Activated T-helper 9 cell treated with anti-CD3 and anti-CD28 coated beads, Interleukin-2, amount 50 U/mL, for 16 hours (primary cell): ENCODE measurements at regions not wholly inside any gene's neighbourhood (a gene's known extent, or its start where the extent isn't known, plus 50 kb on each side); places are given as distances from the start of the nearest gene placed in this dataset.

ENCODE experiments used
- DNase-seq: peaks from one replicate; pipeline ENCODE4 v3.0.0-alpha.2; 2020; ENCODE audit warnings: low read depth

DNA sequence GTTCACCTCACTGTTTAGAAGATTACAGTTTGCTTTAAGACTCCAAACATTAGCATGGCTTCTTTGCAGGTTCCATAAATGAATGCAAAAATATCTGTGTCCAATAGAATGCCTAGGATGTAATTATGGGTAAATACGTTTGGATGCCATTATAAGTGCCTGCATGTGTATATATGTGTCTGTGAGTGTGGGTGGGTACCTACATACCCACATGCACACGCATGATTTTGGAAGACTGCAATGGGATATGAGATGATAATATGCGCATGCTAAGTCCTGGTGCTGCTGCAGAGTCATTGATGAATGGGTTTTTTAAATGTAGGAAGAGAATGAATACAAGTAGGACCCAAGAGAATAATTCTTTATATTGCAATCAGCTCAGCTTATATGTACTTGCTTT, 406.4 kb downstream of the ZSWIM6 start:
- DNase-seq, result no peak

DNA sequence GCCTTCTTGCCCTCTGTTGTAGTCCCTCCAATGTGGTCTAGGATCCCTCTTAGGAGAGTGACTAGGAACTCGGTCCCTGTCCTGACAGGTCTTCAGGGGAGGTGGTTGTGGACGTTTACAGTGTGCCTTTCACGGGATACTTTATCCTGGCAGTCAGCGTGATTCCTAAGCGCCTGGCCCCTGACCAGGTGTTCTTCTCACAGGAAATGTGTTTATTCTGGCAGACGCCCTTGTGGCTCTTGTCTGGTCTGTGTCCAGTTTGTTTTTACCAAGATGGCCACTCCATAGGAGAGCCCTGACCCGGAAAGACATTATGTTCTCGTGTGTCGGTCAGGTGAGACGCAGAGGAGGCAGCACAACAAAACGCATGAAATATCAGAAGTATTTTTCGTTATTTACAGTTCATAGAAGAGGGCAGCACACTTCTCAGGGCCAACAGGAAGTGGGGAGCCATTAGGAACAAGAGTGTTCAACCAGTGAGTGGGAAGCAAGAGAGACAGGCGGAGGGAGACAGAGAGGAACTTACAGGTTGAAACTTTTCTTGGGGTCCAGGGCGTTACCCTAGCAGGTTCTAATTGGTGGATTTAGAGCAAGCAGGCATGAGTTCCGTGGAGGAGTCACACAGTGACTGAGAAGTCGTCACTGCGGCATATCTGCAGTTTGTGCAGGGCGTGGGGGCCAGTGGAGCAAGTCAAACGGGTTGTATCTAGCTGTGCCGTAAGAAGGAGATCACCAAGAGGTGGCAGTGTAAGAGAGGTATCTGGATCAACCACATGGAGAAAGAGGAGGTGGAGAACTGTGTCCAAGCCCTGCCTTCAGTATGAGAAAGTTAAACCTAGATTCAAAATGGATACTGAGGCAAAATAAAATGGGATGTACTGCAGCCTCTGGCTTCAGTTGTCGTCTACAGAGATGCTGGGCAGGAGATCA, 412.9 kb downstream of the ZSWIM6 start:
- no peak for DNase-seq

DNA sequence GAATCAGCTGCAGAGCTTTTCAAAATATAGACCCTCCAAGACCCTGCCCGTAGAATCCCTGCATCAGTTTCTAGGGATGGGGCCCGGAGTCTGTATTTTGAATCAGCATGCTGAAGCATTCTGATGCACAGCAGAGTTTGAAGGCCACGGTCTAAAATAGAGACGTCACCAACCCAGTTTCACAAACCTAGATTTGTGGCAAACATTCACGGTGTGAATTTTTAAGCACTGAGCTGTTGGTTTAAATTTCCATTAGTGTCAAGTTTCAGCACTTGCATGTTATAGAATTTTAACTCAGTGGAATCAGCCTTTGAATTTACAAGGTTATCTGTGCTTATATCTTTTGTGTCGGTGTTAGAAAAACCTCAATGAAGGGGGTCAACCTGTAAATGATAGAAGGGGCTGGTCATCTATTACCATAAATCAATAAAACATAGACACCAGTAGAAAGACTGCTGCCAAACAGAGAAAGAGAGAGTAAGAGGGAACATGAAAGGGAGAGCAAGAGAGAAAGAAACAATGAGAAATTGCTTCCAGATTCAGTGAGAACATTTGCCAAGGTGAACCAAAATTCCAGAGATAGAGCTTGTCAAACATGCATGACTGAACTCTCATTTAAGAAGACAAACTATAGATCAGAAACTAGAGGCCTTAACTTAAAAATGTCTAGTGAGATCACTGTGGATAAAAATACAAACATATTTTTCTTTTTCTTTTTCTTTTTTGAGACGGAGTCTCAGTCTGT, 414.9 kb downstream of the ZSWIM6 start:
- no peak for DNase-seq

DNA sequence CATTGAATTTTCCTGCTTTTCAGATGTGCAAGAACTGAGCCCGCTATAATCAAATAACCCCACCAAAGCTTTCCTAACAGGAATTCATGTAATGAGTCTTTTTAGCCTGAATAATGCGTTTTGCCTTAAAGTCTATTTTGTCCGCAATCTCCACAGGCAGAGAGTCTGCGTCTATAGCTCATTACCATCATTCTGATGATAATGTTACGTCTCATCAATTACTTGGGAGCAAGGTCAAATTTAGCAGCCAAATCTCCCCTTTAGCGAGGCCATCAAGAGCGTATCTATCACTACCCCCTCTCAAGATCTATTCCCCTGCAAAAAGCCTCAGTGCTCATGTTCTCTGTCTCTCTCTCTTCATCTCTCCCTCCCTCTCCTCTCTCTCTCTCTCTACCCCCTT, 416.1 kb downstream of the ZSWIM6 start:
- DNase-seq, result no peak

DNA sequence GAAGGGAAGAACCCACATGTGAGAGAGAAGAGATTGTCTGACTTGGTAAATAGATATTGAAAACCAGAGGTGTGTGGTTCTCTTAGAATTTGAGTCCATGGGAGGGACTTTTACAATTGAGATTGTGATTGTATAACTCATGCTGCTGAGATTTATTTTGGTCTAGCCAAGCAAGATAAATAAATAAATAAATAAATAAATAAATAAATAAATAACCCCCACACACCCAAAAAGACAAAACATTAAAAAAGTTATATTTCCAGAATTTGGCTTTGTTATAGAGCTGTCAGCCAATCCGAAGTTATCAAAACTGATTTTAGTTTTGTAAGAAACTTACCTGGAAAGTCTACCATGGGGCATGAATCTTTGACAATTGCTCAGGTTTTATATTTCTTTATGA, 416.6 kb downstream of the ZSWIM6 start:
- DNase-seq, result no peak

DNA sequence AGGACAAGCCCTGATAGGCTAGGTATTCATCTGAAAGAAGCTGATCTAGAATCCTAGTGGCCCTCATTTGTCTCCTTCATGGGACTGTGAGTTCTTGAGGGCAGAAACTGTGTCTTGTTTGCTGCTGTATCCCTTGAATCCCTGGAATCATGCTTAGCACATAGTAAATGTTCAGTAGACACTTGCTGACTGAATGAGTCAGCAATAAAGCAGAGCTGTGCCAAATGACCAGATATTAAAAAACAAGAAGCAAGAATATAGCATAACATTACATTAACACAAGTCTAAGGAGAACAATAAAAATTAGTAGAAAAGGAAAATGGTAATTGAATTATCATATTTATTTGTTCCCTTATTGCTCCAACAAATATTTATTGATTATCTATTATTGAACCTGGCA, 420.5 kb downstream of the ZSWIM6 start:
- DNase-seq, result no peak

DNA sequence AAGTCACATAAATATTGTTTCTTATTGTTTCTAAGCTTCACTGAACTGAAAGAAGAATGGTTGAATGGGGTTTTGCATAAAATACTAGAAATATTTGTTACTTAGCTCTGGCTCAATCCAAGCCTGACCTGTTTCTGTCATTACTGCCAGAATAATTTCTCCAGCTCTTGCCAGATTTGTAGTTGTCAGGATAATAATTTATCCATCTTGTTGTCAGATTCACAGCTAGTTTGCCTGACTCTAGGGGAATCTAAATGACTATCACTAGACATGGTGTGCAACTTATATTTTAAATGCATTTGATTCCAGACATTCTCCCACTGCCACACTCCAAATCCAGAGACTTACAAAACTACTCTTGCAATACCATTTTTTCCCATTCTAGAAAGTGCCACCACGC, 422.7 kb downstream of the ZSWIM6 start:
- no peak for DNase-seq

DNA sequence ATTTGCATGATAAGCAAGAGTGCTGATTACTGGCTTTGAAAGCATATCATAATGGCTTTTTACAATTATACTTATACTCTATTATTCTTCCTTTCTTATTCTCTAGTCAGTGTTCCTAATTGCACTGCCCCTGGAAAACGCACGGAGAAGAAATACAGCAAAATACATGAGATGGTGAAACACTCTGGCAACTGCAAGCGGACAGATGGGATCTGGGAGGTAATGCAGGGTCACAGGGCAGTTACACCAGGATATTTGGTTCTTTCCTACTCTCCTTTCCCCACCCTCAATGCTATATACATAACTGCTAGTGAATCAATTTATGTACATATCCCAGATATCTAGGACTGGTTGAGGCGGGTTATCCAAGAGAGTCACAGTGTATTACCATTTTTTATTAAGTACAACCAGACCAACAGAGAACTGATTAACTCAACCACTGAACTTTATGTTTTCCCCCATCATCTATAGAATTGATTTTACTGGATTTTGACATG, 423.7 kb downstream of the ZSWIM6 start:
- no peak for DNase-seq

DNA sequence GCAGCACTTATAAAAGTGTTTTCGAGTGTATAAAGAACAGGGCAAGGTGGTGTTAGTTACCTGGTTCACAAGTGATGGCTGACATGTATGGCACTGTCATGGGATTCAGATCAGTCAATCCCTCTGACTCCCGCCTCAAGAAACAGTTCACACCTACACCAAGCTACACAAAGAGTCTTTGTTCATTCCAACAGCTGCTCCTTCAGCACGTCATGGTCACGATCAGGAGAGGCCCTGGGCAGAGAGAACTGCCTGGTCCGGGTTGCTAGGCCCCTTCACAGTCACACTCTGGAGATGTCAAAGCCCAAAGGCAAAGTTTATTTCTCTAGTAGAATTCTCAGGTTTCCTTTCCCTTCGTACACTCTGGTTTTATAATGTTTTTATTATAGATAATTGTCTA, 426.7 kb downstream of the ZSWIM6 start:
- DNase-seq, result no peak

DNA sequence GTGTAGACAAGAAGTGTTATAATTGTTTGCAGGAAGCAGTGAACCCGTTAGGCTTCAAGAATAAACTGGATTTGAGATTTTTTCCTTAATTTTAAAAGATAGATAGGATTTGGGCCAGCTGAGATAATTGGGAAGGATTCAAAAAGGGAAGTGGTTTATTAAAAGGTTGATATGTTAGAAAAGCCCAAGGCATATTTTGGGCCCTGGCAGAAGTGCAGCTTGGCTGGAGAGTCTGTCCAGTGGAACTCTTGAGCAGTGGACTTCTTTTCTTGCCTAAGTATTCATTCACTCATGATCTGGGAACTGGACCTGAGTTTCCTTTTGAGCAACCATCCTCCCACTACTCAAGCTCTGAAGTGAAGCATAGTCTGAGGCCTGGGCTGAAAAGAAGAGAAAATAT, 433.4 kb downstream of the ZSWIM6 start:
- no peak for DNase-seq

DNA sequence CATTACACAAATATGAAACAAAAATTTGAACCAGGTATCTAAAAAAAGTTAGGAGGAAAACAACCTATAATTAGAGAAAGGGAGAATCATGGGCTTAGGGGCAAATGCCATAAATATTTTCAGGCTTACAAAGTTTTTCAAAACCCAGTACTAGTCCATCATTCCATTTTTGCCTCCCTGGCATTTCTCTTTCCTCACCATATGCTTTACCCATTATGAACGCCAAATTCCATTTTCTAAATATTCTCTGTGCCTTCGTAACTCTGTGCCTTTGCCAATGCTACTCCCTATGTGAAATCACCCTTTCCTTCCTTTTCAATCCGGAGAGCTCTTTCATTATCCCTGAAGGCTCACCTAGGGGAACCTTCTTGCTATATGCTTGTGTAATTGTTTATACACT, 434.1 kb downstream of the ZSWIM6 start:
- DNase-seq, result no peak

DNA sequence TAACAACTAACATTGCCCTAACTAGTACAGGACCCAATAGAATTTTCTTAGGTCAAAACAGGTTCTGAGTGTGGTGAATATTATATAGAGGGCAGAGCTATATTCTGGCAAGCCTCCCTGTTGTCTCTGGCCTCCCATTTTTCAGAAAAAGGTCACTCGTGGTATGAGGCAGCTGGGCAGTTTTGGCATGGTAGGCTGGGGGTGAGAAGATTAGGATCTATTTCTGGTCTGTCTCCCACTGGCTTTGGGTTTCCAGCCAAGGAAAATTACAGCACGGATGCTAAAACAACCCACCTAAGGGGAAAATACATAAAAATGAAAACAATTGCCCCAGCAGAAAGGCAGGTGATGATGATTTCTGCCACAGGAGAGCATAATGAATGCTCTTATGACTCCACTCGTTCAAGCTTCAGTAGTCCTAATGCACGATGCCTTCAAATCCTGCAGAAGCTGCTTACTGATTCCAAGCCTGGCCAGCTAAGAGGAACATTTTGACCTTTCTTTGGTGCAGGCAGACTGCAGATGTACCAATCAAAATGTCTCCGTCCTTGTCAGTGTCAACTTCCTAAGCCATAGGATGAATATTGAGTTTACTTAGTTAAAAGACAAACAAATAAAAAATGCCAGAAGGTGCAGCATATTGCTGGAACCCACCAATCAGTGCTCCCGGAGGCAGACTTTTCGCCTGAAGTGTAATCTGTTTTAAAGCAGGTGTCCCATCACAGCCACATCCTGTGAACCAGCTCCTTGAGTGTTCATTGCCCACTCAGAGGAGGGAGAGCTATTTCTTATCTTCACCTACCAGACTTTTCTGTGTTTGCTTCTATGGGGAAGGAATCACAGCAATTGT, 435.4 kb downstream of the ZSWIM6 start:
- DNase-seq, result no peak

DNA sequence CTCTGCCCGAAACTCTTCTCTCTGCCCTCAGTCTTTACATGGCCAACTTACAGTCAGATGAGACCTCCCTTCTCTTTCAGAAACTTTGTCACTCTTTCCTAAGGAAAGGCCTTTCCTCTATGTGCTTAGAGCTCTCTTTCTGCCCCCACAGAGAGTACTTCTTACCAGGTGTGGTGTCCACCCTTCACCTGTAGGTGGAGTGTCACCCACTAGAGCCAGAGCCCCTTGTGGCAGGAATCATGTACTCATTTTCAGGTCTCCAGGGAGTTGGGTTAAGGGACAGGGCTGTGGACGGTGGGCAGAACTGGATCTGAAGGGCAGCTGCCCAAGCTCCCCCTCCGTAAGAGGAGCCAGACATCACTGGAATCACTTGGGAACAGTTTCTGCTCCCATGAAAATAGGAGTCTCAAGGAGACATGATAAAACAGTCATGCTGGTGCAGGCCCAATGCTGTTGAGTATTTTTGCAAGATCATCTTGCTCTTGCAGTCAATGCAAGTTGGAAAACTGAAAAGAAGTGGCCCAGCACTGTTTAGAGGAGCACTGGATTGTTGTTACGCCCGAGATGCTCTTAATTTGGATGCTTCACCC, 436.7 kb downstream of the ZSWIM6 start:
- no peak for DNase-seq

DNA sequence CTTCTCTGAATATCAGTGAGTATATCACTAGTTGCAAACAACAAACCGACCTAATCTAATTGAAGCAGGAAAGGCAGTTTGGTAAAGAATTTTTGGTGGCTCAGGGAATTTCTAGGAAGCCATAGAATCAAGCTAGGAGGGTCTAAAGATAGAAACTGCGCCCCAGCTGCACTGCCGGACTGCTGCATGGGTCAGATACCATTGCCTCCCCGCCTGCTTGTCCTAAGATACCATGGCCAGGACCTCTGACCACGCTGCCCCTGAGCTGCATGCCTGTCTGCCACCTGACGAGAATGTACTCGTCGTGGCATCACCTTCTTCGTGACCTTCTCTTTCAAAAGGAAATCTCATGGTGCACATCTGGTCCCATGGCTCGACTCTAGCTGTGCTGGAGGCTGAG, 439.0 kb downstream of the ZSWIM6 start:
- DNase-seq, result no peak

DNA sequence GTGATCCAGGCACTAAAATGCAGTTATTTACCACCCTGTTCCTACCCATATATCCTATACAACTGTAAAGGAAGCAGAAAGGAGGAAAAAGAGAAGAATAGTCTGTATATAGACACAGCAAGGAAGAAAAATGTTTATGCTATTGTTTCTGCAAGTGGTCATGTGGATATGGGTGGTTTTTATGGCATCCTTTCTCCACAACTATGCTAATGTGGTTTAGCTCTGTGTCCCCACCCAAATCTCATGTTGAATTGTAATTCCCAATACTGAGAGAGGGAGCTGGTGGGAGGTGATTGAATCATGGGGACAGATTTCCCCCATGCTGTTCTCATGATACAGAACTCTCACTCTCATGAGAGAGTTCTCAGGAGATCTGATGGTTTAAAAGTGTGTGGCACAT, 439.8 kb downstream of the ZSWIM6 start:
- no peak for DNase-seq

DNA sequence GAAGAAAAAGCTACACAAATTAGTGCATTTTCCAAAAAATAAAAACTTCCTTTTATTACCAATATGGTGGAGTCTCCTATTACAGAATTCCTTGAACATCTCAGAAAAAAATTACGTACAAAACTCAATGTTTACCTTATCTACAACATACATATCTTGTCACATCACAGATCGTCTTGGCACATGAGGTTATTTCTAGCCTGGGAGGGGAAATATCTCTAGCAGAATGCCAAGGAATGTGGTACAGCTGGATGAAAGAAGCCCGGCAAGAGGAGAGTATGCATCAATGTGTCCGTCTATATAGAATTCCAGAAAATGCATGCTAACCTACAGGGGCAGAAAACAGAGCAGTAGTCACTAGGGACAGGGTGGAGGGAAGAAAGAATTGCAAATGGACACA, 443.8 kb downstream of the ZSWIM6 start:
- DNase-seq, result no peak

DNA sequence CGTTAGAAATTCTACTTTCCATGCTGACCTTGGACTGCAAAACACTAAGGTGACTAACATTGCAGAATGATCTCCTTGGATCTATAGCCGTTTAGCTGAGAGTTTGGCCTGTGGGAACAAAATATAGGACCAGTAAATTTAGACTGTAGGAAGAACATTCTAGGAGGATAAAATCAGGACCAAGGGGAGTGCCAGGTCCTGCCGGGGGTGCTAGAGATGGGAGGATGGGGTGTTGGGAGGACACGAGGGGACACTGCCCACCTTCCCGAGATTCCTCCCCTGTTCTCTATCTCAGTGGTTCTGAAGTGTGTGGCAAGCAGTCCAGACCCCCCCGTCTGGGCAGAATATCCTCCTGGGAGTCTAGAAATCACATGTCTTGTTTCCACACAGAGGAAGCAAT, 445.2 kb downstream of the ZSWIM6 start:
- DNase-seq, result no peak

DNA sequence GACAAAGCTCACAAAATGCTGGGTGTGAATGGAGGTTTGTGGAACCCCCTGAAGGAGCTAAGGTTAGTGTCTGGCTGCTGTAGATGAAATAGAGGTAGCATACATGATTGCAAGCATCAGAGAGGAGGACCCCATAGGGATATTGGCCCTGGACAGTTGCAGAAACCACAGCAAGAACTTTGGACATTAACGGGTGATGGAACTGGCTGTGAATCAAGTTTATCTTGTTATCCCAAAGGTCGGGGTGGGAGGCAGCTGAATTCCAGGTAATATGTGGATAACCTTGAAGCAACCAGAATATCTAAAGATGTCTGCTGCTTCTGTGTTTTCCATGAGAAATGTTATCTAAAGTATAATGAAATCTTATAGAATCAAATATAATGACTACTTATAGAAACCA, 447.7 kb downstream of the ZSWIM6 start:
- no peak for DNase-seq

DNA sequence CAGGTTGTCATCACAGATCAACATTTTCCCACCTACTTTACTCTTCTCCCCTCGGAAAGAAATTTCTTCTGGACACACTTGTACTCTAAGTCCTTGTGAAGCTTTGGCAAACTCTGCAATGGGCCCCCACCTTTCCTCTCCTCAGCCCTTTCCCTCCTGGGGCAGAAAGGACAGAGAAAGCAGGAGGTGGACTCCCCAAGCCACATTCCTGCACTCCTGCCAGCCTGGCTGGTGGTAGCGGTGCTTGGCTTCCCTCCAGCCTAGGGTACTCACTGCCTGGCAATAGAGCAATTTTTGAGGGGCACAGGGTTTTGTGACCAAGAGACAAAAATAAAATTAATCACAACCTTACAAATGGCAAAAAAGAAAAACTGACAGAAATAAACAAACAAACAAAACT, 451.4 kb downstream of the ZSWIM6 start:
- no peak for DNase-seq

DNA sequence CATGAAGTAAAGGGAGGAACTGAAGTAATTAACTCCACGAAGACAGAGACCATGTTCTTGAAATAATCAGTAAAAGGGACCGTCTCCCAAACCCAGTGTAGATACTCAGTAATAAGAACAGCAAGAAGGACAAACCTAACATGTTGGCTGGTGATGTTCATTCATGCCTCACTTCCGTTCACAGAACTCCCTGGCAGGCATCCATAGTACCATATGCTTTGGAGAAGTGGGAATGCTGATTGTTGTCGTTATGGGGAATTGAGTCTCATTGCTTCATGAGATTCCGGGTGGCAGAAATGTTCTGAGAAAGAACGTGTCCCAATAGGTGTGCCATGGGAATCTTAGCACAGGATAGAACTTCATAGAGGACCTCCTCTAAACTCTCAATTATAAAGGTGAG, 452.3 kb downstream of the ZSWIM6 start:
- no peak for DNase-seq

DNA sequence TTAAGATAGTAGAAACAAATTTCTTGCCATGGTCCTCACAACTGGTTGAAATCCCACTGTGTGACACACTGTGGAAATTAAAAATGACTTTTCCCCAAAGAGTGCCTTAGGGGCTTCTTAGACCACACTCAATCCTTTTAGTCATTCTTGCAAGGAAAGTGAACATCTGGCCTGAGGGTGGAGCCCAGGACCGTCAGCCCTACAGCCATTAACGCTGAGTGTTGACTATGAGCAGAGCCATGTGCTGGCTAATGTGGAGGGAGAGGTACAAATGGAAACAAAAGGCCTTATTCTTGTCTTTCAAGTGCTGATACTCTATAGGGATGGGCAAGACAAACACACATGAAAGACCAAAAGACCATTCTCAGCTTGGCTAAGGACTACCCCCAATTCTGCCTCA, 456.5 kb downstream of the ZSWIM6 start:
- DNase-seq, result no peak

DNA sequence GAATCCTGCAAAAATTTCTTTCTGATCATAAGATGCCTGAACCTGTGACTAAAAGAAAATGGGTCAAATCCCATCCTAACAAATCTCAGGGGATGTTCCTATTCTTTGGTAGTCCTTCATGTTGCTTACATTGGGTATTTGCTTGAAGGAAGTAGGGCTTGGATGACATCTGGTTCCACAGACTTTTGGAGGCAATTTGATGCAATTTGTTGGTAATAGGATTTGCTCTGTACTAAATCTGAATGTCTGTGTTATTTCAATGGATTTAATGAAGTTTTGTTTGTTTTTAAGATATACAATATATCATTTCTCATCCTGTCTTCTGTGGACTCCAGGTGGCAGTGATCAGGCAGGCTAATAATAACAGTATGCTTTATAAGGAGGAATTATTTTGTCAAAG, 457.9 kb downstream of the ZSWIM6 start:
- no peak for DNase-seq
